Endothelial cell (in vitro differentiated cells): ENCODE measurements at regions not wholly inside any gene's neighbourhood (a gene's known extent, or its start where the extent isn't known, plus 50 kb on each side); places are given as distances from the start of the nearest gene placed in this dataset.

Source experiments
- DNase-seq: peaks from one replicate; pipeline ENCODE4 v3.0.0; 2021; ENCODE audit warnings: low spot score
- H3K27ac Mint-ChIP-seq: one replicate; pipeline ENCODE4 v1.8.0; 2021; ENCODE audit warnings: mixed read lengths, inconsistent platforms; ENCODE audit not compliant: unreplicated experiment
- H3K27me3 Mint-ChIP-seq: one replicate; pipeline ENCODE4 v1.8.0; 2021; ENCODE audit warnings: mild to moderate bottlenecking, moderate library complexity, mixed read lengths, inconsistent platforms; ENCODE audit not compliant: unreplicated experiment
- H3K36me3 Mint-ChIP-seq: one replicate; pipeline ENCODE4 v1.8.0; 2021; ENCODE audit warnings: mild to moderate bottlenecking, low read depth, mixed read lengths, inconsistent platforms; ENCODE audit not compliant: unreplicated experiment
- H3K4me1 Mint-ChIP-seq: one replicate; pipeline ENCODE4 v1.8.0; 2021; ENCODE audit warnings: mild to moderate bottlenecking, mixed read lengths, inconsistent platforms; ENCODE audit not compliant: unreplicated experiment
- H3K4me3 Mint-ChIP-seq: one replicate; pipeline ENCODE4 v1.8.0; 2021; ENCODE audit warnings: mild to moderate bottlenecking, mixed read lengths, inconsistent platforms; ENCODE audit not compliant: unreplicated experiment
- H3K9me3 Mint-ChIP-seq: one replicate; pipeline ENCODE4 v1.8.0; 2021; ENCODE audit warnings: mixed read lengths, inconsistent platforms; ENCODE audit not compliant: unreplicated experiment
- CTCF ChIP-seq: fragments of 200-600 bp; sonication (generic); IDR thresholded peaks from one replicate; pipeline ENCODE4 v1.5.0; 2021; ENCODE audit warnings: antibody characterized with exemption; ENCODE audit not compliant: unreplicated experiment

- no peak for TF ChIP-seq CTCF
- Mint-ChIP-seq H3K4me3 (no peak overlapping the region), H3K27me3 (no peaks in the 10 kb centered on the region), H3K9me3 (no peaks in the 10 kb centered on the region), H3K27ac (no peak overlapping the region), H3K36me3 (no peaks in the 10 kb centered on the region), H3K4me1 (no peaks in the 10 kb centered on the region)
- no peak for DNase-seq
Observed at GRCh38 chr2:145404690-145405089, 884.8 kb upstream of the ZEB2 start.

GRCh38 chr2:145402706-145403277, 882.9 kb upstream of the ZEB2 start:
- TF ChIP-seq CTCF, result no peak
- H3K27ac Mint-ChIP-seq, result no peak overlapping the region
- H3K4me3 Mint-ChIP-seq, result no peak overlapping the region
- no peaks in the 10 kb centered on the region for H3K27me3 Mint-ChIP-seq
- H3K4me1 Mint-ChIP-seq, result no peaks in the 10 kb centered on the region
- H3K36me3 Mint-ChIP-seq, result no peaks in the 10 kb centered on the region
- no peaks in the 10 kb centered on the region for H3K9me3 Mint-ChIP-seq
- no peak for DNase-seq

- no peaks in the 10 kb centered on the region for H3K9me3 Mint-ChIP-seq
- H3K4me1 Mint-ChIP-seq, result no peaks in the 10 kb centered on the region
- no peak overlapping the region for H3K27ac Mint-ChIP-seq
Observed at GRCh38 chr2:145399131-145399530, 879.2 kb upstream of the ZEB2 start.

GRCh38 chr2:145394181-145394580, 874.3 kb upstream of the ZEB2 start:
- Mint-ChIP-seq H3K4me3 (no peak overlapping the region), H3K27me3 (no peaks in the 10 kb centered on the region), H3K27ac (no peak overlapping the region), H3K4me1 (no peaks in the 10 kb centered on the region), H3K9me3 (no peaks in the 10 kb centered on the region), H3K36me3 (no peaks in the 10 kb centered on the region)
- TF ChIP-seq CTCF, result no peak
- DNase-seq, result no peak

More at GRCh38 chr2:145399131-145399530, 879.2 kb upstream of the ZEB2 start:
- no peak for TF ChIP-seq CTCF
- Mint-ChIP-seq H3K36me3 (no peaks in the 10 kb centered on the region), H3K27me3 (no peaks in the 10 kb centered on the region), H3K4me3 (no peak overlapping the region)
- DNase-seq, result no peak

- no peak for TF ChIP-seq CTCF
- no peak overlapping the region for H3K4me3 Mint-ChIP-seq
- DNase-seq, result no peak
- H3K27me3 Mint-ChIP-seq, result no peaks in the 10 kb centered on the region
- H3K9me3 Mint-ChIP-seq, result no peaks in the 10 kb centered on the region
- H3K27ac Mint-ChIP-seq, result no peak overlapping the region
- no peaks in the 10 kb centered on the region for H3K36me3 Mint-ChIP-seq
- H3K4me1 Mint-ChIP-seq, result no peaks in the 10 kb centered on the region
Observed at GRCh38 chr2:145386973-145387372, 867.1 kb upstream of the ZEB2 start.
